ENCODE measurements at regions not wholly inside any gene's neighbourhood (a gene's known extent, or its start where the extent isn't known, plus 50 kb on each side); places are given as distances from the start of the nearest gene placed in this dataset.
"Not testable (repeated sequence)": the region's sequence is repeated elsewhere in the genome, so short reads cannot be mapped to it uniquely, and the experiment has no call there.

GRCh38 chr10:46802010-46802409, 109.2 kb upstream of the PTPN20 start:
- DNase-seq (ENCODE audit: low spot score) = not testable (repeated sequence)

- DNase-seq (ENCODE audit: low spot score) = not testable (repeated sequence)
These were observed 108.1 kb upstream of the PTPN20 start for GRCh38 chr10:46803082-46803481.

- DNase-seq (ENCODE audit: low spot score) = not testable (repeated sequence)
These were observed 101.0 kb upstream of the PTPN20 start for GRCh38 chr10:46810222-46810621.

GRCh38 chr10:46816126-46816525, 95.1 kb upstream of the PTPN20 start:
- not testable (repeated sequence) for DNase-seq (ENCODE audit: low spot score)

- not testable (repeated sequence) for DNase-seq (ENCODE audit: low spot score)
These were observed 70.7 kb upstream of the PTPN20 start for GRCh38 chr10:46840393-46841050.

GRCh38 chr10:46841051-46841593, 70.1 kb upstream of the PTPN20 start:
- DNase-seq (ENCODE audit: low spot score) = not testable (repeated sequence)

GRCh38 chr10:46845194-46845593, 66.0 kb upstream of the PTPN20 start:
- DNase-seq (ENCODE audit: low spot score) = not testable (repeated sequence)

- not testable (repeated sequence) for DNase-seq (ENCODE audit: low spot score)
These were observed 65.6 kb upstream of the PTPN20 start for GRCh38 chr10:46845640-46846039.

- DNase-seq (ENCODE audit: low spot score) = not testable (repeated sequence)
These were observed 50.5 kb upstream of the PTPN20 start for GRCh38 chr10:46860753-46861152.

Data from AG08395 (cell line).